GM19025 (cell line): ENCODE measurements at regions not wholly inside any gene's neighbourhood (a gene's known extent, or its start where the extent isn't known, plus 50 kb on each side); places are given as distances from the start of the nearest gene placed in this dataset.
"Not testable (repeated sequence)": the region's sequence is repeated elsewhere in the genome, so short reads cannot be mapped to it uniquely, and the experiment has no call there.

Source experiments
- ATAC-seq: cut with Tn5 transposase; IDR thresholded peaks from one replicate; pipeline ENCODE4 v1.9.1; 2021; ENCODE audit warnings: mild to moderate bottlenecking, low read depth, moderate library complexity; ENCODE audit not compliant: unreplicated experiment

GRCh38 chr4:81698538-81699296 is 227.0 kb upstream of the RASGEF1B start:
- no peak for ATAC-seq

GRCh38 chr4:81694176-81694913 is 222.6 kb upstream of the RASGEF1B start:
- no peak for ATAC-seq

GRCh38 chr4:81690871-81691270 is 219.2 kb upstream of the RASGEF1B start:
- no peak for ATAC-seq

- ATAC-seq: no peak
Observed at GRCh38 chr4:81688085-81688484, 216.4 kb upstream of the RASGEF1B start.

- no peak for ATAC-seq
Observed at GRCh38 chr4:81687471-81687870, 215.8 kb upstream of the RASGEF1B start.

- no peak for ATAC-seq
Observed at GRCh38 chr4:81685104-81685503, 213.4 kb upstream of the RASGEF1B start.

GRCh38 chr4:81684352-81684751 is 212.6 kb upstream of the RASGEF1B start:
- ATAC-seq: no peak

GRCh38 chr4:81682492-81682891 is 210.8 kb upstream of the RASGEF1B start:
- ATAC-seq: no peak

- no peak for ATAC-seq
Observed at GRCh38 chr4:81679315-81679714, 207.6 kb upstream of the RASGEF1B start.

- no peak for ATAC-seq
Observed at GRCh38 chr4:81678801-81679200, 207.1 kb upstream of the RASGEF1B start.

- ATAC-seq: no peak
Observed at GRCh38 chr4:81676537-81676936, 204.8 kb upstream of the RASGEF1B start.

- ATAC-seq: no peak
Observed at GRCh38 chr4:81675791-81676393, 204.2 kb upstream of the RASGEF1B start.

- ATAC-seq: no peak
Observed at GRCh38 chr4:81673961-81674360, 202.3 kb upstream of the RASGEF1B start.

GRCh38 chr4:81668328-81668727 is 196.6 kb upstream of the RASGEF1B start:
- ATAC-seq: not testable (repeated sequence)

- ATAC-seq: no peak
Observed at GRCh38 chr4:81667539-81667938, 195.8 kb upstream of the RASGEF1B start.

- no peak for ATAC-seq
Observed at GRCh38 chr4:81666491-81666890, 194.8 kb upstream of the RASGEF1B start.

- ATAC-seq: no peak
Observed at GRCh38 chr4:81665649-81666048, 193.9 kb upstream of the RASGEF1B start.

- no peak for ATAC-seq
Observed at GRCh38 chr4:81665045-81665444, 193.3 kb upstream of the RASGEF1B start.

- no peak for ATAC-seq
Observed at GRCh38 chr4:81664079-81664478, 192.4 kb upstream of the RASGEF1B start.

- ATAC-seq: no peak
Observed at GRCh38 chr4:81663368-81663767, 191.7 kb upstream of the RASGEF1B start.

- no peak for ATAC-seq
Observed at GRCh38 chr4:81659051-81659450, 187.3 kb upstream of the RASGEF1B start.

GRCh38 chr4:81652069-81652478 is 180.4 kb upstream of the RASGEF1B start:
- no peak for ATAC-seq
